ENCODE measurements at regions not wholly inside any gene's neighbourhood (a gene's known extent, or its start where the extent isn't known, plus 50 kb on each side); places are given as distances from the start of the nearest gene placed in this dataset.
"Not testable (repeated sequence)": the region's sequence is repeated elsewhere in the genome, so short reads cannot be mapped to it uniquely, and the experiment has no call there.

DNA sequence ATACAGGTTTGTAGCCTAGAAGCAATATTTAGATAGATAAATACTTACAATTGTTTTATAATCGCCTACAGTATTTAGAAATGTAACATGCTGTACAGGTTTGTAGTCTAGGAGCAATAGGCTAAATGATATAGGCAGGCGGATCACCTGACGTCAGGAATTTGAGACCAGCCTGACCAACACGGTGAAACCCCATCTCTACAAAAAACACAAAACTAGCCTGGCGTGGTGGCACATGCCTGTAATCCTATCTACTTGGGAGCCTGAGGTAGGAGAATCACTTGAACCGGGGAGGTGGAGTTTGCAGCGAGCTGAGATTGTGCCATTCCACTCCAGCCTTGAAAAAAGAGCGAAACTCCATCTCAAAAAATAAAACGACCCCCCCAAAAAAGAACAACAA lies 375.2 kb upstream of the EPHA3 start:
- H3K4me1 ChIP-seq (ENCODE audit: low read depth, poor library complexity, severe bottlenecking): no peaks in the 10 kb centered on the region
- TF ChIP-seq, protein P1, sequence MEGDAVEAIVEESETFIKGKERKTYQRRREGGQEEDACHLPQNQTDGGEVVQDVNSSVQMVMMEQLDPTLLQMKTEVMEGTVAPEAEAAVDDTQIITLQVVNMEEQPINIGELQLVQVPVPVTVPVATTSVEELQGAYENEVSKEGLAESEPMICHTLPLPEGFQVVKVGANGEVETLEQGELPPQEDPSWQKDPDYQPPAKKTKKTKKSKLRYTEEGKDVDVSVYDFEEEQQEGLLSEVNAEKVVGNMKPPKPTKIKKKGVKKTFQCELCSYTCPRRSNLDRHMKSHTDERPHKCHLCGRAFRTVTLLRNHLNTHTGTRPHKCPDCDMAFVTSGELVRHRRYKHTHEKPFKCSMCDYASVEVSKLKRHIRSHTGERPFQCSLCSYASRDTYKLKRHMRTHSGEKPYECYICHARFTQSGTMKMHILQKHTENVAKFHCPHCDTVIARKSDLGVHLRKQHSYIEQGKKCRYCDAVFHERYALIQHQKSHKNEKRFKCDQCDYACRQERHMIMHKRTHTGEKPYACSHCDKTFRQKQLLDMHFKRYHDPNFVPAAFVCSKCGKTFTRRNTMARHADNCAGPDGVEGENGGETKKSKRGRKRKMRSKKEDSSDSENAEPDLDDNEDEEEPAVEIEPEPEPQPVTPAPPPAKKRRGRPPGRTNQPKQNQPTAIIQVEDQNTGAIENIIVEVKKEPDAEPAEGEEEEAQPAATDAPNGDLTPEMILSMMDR (conservative IDR thresholded peaks at IDR 0.05; ENCODE audit: low read depth, low read length): no peak
- no peak overlapping the region for H2AFZ ChIP-seq (ENCODE audit: low read depth)
- no peaks in the 10 kb centered on the region for H4K20me1 ChIP-seq (ENCODE audit: insufficient read depth)
- H3K36me3 ChIP-seq (ENCODE audit: insufficient read depth): no peaks in the 10 kb centered on the region
- no peak overlapping the region for H3K4me2 ChIP-seq
- H3K9ac ChIP-seq: no peak overlapping the region
- no peak overlapping the region for H3K4me3 ChIP-seq (IDR thresholded peaks at IDR 0.05; ENCODE audit: insufficient read depth, low read depth, low read length)
- H3K27me3 ChIP-seq (ENCODE audit: insufficient read depth, low read depth): no peaks in the 10 kb centered on the region
- no peak overlapping the region for H3K27ac ChIP-seq
- H3K79me2 ChIP-seq (ENCODE audit: insufficient read depth, low read depth): no peaks in the 10 kb centered on the region

DNA sequence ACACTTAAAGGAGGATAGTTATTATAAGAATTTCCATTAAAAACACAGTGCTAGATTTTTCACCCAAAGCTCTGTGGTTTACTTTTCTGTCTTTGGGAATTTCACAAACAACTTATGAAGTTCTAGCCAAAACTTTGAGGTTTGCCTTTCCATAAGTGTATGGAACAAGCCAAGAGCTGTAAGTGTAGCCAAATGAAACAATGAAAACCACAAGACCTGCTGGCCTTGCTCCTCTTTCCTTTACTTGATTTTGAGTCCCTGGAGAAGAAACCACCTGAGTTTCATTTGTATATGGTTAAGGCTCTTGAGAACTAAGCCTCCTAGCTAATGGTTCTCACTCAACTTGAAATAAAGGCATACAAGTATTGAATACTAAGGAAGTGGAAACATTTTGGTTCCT lies 365.3 kb upstream of the EPHA3 start:
- Histone ChIP-seq H3K4me2 (no peak overlapping the region), H4K20me1 (ENCODE audit: insufficient read depth) (no peaks in the 10 kb centered on the region), H3K36me3 (ENCODE audit: insufficient read depth) (no peaks in the 10 kb centered on the region), H3K79me2 (ENCODE audit: insufficient read depth, low read depth) (no peaks in the 10 kb centered on the region), H3K27ac (no peak overlapping the region), H3K4me3 (IDR thresholded peaks at IDR 0.05; ENCODE audit: insufficient read depth, low read depth, low read length) (no peak overlapping the region), H3K4me1 (ENCODE audit: low read depth, poor library complexity, severe bottlenecking) (no peaks in the 10 kb centered on the region), H3K27me3 (ENCODE audit: insufficient read depth, low read depth) (no peaks in the 10 kb centered on the region), H3K9ac (no peak overlapping the region), H2AFZ (ENCODE audit: low read depth) (no peak overlapping the region)
- TF ChIP-seq, protein P1 (conservative IDR thresholded peaks at IDR 0.05; ENCODE audit: low read depth, low read length): no peak

DNA sequence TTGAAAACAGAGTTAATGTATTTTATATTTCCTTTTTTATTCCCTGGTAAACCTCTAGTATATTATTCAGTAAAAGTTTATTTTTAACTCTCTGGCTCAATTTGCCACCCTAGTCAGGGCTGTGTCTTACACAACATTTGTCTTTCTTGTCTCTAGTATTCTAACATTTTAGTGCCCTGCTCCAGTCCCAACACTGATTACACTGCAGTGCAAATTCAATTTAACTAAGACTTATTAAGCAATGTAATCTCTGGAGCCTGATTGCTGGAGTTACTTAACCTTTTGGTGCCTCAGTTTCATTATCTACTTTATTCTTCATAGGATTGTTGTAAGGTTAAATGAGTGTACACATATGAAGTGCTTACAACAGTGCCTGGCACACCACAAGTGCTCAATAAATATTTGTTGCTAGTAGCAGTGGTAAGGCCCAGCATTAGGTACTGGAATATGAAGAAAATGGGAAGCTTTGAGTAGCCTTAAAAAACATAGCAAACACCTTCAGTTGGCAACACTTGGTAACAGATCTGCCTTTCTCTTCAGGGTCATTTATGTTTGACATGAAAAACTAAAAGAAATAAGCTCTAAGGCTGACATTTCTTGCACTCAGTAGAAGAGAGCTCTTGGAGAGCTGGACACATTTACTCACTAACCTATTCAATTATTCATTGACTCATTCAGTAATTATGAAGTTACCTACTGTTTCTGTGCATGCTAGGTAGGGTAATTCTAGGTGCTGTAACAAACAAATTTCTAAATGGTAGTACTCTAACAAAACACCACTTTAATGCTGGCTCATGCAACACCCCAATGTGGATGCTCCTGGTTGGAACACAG lies 364.5 kb upstream of the EPHA3 start:
- TF ChIP-seq, protein P1 (conservative IDR thresholded peaks at IDR 0.05; ENCODE audit: low read depth, low read length): no peak
- H3K79me2 ChIP-seq (ENCODE audit: insufficient read depth, low read depth): no peaks in the 10 kb centered on the region
- H3K36me3 ChIP-seq (ENCODE audit: insufficient read depth): no peaks in the 10 kb centered on the region
- H3K4me1 ChIP-seq (ENCODE audit: low read depth, poor library complexity, severe bottlenecking): no peaks in the 10 kb centered on the region
- no peak overlapping the region for H2AFZ ChIP-seq (ENCODE audit: low read depth)
- H4K20me1 ChIP-seq (ENCODE audit: insufficient read depth): no peaks in the 10 kb centered on the region
- H3K9ac ChIP-seq: no peak overlapping the region
- no peaks in the 10 kb centered on the region for H3K27me3 ChIP-seq (ENCODE audit: insufficient read depth, low read depth)
- no peak overlapping the region for H3K4me3 ChIP-seq (IDR thresholded peaks at IDR 0.05; ENCODE audit: insufficient read depth, low read depth, low read length)
- H3K27ac ChIP-seq: no peak overlapping the region
- no peak overlapping the region for H3K4me2 ChIP-seq

DNA sequence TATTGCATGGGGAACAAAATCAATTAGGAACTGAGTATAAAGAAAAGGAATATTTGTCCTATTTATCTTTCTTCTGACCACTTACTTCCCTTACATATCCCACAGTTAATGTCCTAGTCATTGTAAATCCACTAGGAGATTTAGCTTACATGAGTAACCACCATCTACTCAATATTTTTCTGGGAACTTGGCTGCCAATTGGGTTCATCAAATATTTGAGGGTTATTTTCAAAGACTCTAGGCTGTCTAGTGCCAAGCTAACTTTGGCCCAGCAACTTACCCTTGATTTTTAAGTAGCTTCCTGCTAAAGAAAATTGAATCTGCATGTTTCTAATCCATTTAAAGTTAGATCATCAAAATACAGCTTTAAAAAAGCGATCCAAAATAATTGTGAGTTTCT lies 362.5 kb upstream of the EPHA3 start:
- no peaks in the 10 kb centered on the region for H3K4me1 ChIP-seq (ENCODE audit: low read depth, poor library complexity, severe bottlenecking)
- no peak overlapping the region for H3K27ac ChIP-seq
- no peak overlapping the region for H3K4me2 ChIP-seq
- H3K4me3 ChIP-seq (IDR thresholded peaks at IDR 0.05; ENCODE audit: insufficient read depth, low read depth, low read length): no peak overlapping the region
- H3K36me3 ChIP-seq (ENCODE audit: insufficient read depth): no peaks in the 10 kb centered on the region
- H3K79me2 ChIP-seq (ENCODE audit: insufficient read depth, low read depth): no peaks in the 10 kb centered on the region
- no peak overlapping the region for H3K9ac ChIP-seq
- H2AFZ ChIP-seq (ENCODE audit: low read depth): no peak overlapping the region
- no peaks in the 10 kb centered on the region for H4K20me1 ChIP-seq (ENCODE audit: insufficient read depth)
- no peaks in the 10 kb centered on the region for H3K27me3 ChIP-seq (ENCODE audit: insufficient read depth, low read depth)
- TF ChIP-seq, protein P1 (conservative IDR thresholded peaks at IDR 0.05; ENCODE audit: low read depth, low read length): no peak

DNA sequence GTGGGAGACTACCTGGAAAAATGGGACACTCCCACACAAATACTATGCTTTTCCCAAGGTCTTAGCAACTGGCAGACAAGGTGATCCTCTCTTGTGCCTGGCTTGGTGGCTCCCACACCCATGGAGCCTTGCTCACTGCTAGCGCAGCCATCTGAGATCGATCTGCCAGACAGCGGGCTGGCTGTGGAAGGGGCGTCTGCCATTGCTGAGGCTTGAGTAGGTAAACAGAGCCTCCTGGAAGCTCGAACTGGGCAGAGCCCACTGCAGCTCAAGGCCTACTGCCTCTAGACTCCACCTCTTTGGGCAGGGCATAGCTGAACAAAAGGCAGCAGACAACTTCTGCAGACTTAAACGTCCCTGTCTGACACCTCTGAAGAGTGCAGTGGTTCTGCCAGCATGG lies 360.3 kb upstream of the EPHA3 start:
- H4K20me1 ChIP-seq (ENCODE audit: insufficient read depth); H3K27ac ChIP-seq; H3K9ac ChIP-seq; H3K27me3 ChIP-seq (ENCODE audit: insufficient read depth, low read depth); H3K4me1 ChIP-seq (ENCODE audit: low read depth, poor library complexity, severe bottlenecking); H3K4me2 ChIP-seq; H3K4me3 ChIP-seq (IDR thresholded peaks at IDR 0.05; ENCODE audit: insufficient read depth, low read depth, low read length); H3K79me2 ChIP-seq (ENCODE audit: insufficient read depth, low read depth); H3K36me3 ChIP-seq (ENCODE audit: insufficient read depth); H2AFZ ChIP-seq (ENCODE audit: low read depth): not testable (repeated sequence)

Measured in KMS-11 (cell line).